HCT116 (cell line): ENCODE measurements at regions not wholly inside any gene's neighbourhood (a gene's known extent, or its start where the extent isn't known, plus 50 kb on each side); places are given as distances from the start of the nearest gene placed in this dataset.

Experiments
- ATAC-seq: fragments of 200-7000 bp; cut with Tn5 transposase; 2 replicates; pipeline ENCODE4 v1.9.1; 2020; ENCODE audit warnings: mild to moderate bottlenecking, moderate library complexity
- BruUV-seq: library from RNA; stranded (reverse); fragments of 400-500 nt; replicated peaks from 2 replicates; lab custom pipeline; 2021; lab: Mats Ljungman, UMichigan
- CTCF ChIA-PET: fragments of 300-600 bp; sonication (Branson Sonifier 250); formaldehyde crosslinking; loops from one replicate; lab custom pipeline; 2021; ENCODE audit warnings: antibody characterized with exemption; lab: Charles Lee
- POLR2A ChIA-PET: fragments of 300-600, 350-600 bp; sonication (Branson Sonifier 250); formaldehyde crosslinking; loops from one replicate; lab custom pipeline; 2021; ENCODE audit warnings: antibody characterized with exemption; lab: Charles Lee
- RAD21 ChIA-PET, 2 experiments: fragments of 300-600 bp; sonication (Branson Sonifier 250); formaldehyde crosslinking; loops; one replicate each; lab custom pipeline; 2023; ENCODE audit warnings: low total read pairs in 2 of 2; ENCODE audit not compliant: uncharacterized antibody in 2 of 2, unreplicated experiment in 2 of 2, low non-redundant PET in 1 of 2; lab: Charles Lee
- DNase-seq: peaks from one replicate; pipeline ENCODE4 v3.0.0-alpha.2; 2010; ENCODE audit warnings: low read depth, low spot score
- H2AFZ ChIP-seq: fragments of 200-600 bp; shearing (Covaris generic), sonication (generic); 2 replicates; pipeline ENCODE4 v1.6.1; 2017; ENCODE audit warnings: low read depth, mixed run types, mixed read lengths, antibody characterized with exemption, low read length; ENCODE audit not compliant: poor library complexity, severe bottlenecking
- H3K27ac ChIP-seq: 2 replicates; pipeline ENCODE4 v1.5.1; 2012; ENCODE audit warnings: low read depth, low read length
- H3K27me3 ChIP-seq: fragments of 200-600 bp; sonication (generic); 2 replicates; pipeline ENCODE4 v1.6.1; 2016; ENCODE audit warnings: mixed run types, low read length, mixed read lengths; ENCODE audit not compliant: insufficient read depth
- H3K36me3 ChIP-seq, 2 experiments: fragments of 200-500 bp in 1 of 2; fragments of 200-600 bp in 1 of 2; sonication (Bioruptor generic) in 1 of 2; sonication (generic) in 1 of 2; 2 replicates each; pipeline versions ENCODE4 v1.5.1 to v1.6.1; 2014 to 2016; ENCODE audit warnings: low read length in 2 of 2, inconsistent platforms in 1 of 2, mixed read lengths in 1 of 2, mixed run types in 1 of 2; ENCODE audit not compliant: insufficient read depth in 2 of 2, control insufficient read depth in 1 of 2
- H3K4me1 ChIP-seq, 2 experiments: fragments of 200-600 bp in 1 of 2; sonication (generic) in 1 of 2; 2 replicates each; pipeline versions ENCODE4 v1.5.1 to v1.6.1; 2012 to 2017; ENCODE audit warnings: low read length in 2 of 2, inconsistent platforms in 1 of 2, mild to moderate bottlenecking in 1 of 2, mixed read lengths in 1 of 2, mixed run types in 1 of 2, moderate library complexity in 1 of 2; ENCODE audit not compliant: insufficient read depth in 2 of 2, control insufficient read depth in 1 of 2
- H3K4me2 ChIP-seq: fragments of 200-600 bp; sonication (generic); 2 replicates; pipeline ENCODE4 v1.6.1; 2017; ENCODE audit warnings: mixed run types, low read length, mixed read lengths
- H3K4me3 ChIP-seq, 2 experiments: fragments of 200-600 bp in 1 of 2; sonication (generic) in 1 of 2; replicated peaks in 1 of 2; 2 replicates each; pipeline ENCODE4 v1.5.1; 2011 to 2016; ENCODE audit warnings: low read length in 2 of 2, control low read depth in 1 of 2, low read depth in 1 of 2, mild to moderate bottlenecking in 1 of 2, mixed read lengths in 1 of 2, mixed run types in 1 of 2
- H3K79me2 ChIP-seq: fragments of 200-600 bp; sonication (generic); 2 replicates; pipeline ENCODE4 v1.6.1; 2017; ENCODE audit warnings: mild to moderate bottlenecking, mixed run types, low read length, moderate library complexity, mixed read lengths; ENCODE audit not compliant: insufficient read depth
- H3K9ac ChIP-seq: fragments of 200-600 bp; sonication (generic); 2 replicates; pipeline ENCODE4 v1.6.1; 2016; ENCODE audit warnings: low read length, mixed read lengths
- H3K9me2 ChIP-seq: fragments of 200-600 bp; sonication (generic), shearing (Covaris generic); 2 replicates; pipeline ENCODE4 v1.6.1; 2017; ENCODE audit warnings: mixed run types, mild to moderate bottlenecking, moderate library complexity; ENCODE audit not compliant: insufficient read depth
- H3K9me3 ChIP-seq, 2 experiments: fragments of 200-500 bp in 1 of 2; fragments of 200-600 bp in 1 of 2; sonication (Bioruptor generic) in 1 of 2; sonication (generic) in 1 of 2; 2 replicates each; pipeline ENCODE4 v1.6.1; 2014 to 2017; ENCODE audit warnings: low read length in 2 of 2, mixed read lengths in 2 of 2, inconsistent platforms in 1 of 2, low read depth in 1 of 2, mild to moderate bottlenecking in 1 of 2, mixed run types in 1 of 2, moderate library complexity in 1 of 2; ENCODE audit not compliant: control insufficient read depth in 1 of 2, insufficient read depth in 1 of 2
- H4K20me1 ChIP-seq: fragments of 200-600 bp; sonication (generic), shearing (Covaris generic); 2 replicates; pipeline ENCODE4 v1.6.1; 2017; ENCODE audit warnings: mixed run types, mild to moderate bottlenecking, moderate library complexity; ENCODE audit not compliant: insufficient read depth
- CBX3 ChIP-seq: IDR thresholded peaks from 2 replicates; pipeline ENCODE4 v1.6.1; 2012; ENCODE audit warnings: low read depth
- EGR1 ChIP-seq: IDR thresholded peaks from 2 replicates; pipeline ENCODE4 v1.6.1; 2012; ENCODE audit warnings: low read depth
- ELF1 ChIP-seq: IDR thresholded peaks from 2 replicates; pipeline ENCODE4 v1.6.1; 2012; ENCODE audit warnings: low read depth, borderline replicate concordance
- EZH2 ChIP-seq: fragments of 200-600 bp; sonication (generic); IDR thresholded peaks from 2 replicates; pipeline ENCODE4 v1.6.1; 2017; ENCODE audit warnings: antibody characterized with exemption, mixed run types
- FOSL1 ChIP-seq: IDR thresholded peaks from 2 replicates; pipeline ENCODE4 v1.6.1; 2012; ENCODE audit warnings: low read depth
- JUND ChIP-seq: IDR thresholded peaks from 2 replicates; pipeline ENCODE4 v1.6.1; 2012
- RAD21 ChIP-seq: IDR thresholded peaks from 2 replicates; pipeline ENCODE4 v1.6.1; 2012; ENCODE audit warnings: low read depth, mild to moderate bottlenecking
- SRF ChIP-seq: IDR thresholded peaks from 2 replicates; pipeline ENCODE4 v1.6.1; 2012; ENCODE audit warnings: low read depth
- TCF7L2 ChIP-seq: IDR thresholded peaks from 2 replicates; pipeline ENCODE4 v1.7.0; 2011; ENCODE audit warnings: borderline replicate concordance, inconsistent platforms; ENCODE audit not compliant: insufficient read depth, insufficient read length; ENCODE audit errors: extremely low read depth
- ZFX ChIP-seq: fragments of 450-650 bp; IDR thresholded peaks from 2 replicates; pipeline ENCODE4 v1.6.1; 2017
- ZNF274 ChIP-seq: fragments of 200-500 bp; sonication (Bioruptor generic); IDR thresholded peaks from 2 replicates; pipeline ENCODE4 v1.6.1; 2014; ENCODE audit warnings: mild to moderate bottlenecking, low read depth, low read length, inconsistent platforms
- intact Hi-C: fragments of 100-400 bp; cut with micrococcal nuclease; formaldehyde crosslinking; loops from 2 replicates; pipeline ENCODE4 v1.10.0; 2022
- TF ChIP-seq, protein P1 (sequence below): IDR thresholded peaks from 2 replicates; pipeline ENCODE4 v1.6.1; 2012
- TF ChIP-seq, protein P2 (sequence below): IDR thresholded peaks from 2 replicates; pipeline ENCODE4 v1.6.1; 2011; ENCODE audit warnings: mild to moderate bottlenecking, low read length, moderate library complexity; ENCODE audit not compliant: insufficient replicate concordance; ENCODE audit errors: extremely low read depth

DNA sequence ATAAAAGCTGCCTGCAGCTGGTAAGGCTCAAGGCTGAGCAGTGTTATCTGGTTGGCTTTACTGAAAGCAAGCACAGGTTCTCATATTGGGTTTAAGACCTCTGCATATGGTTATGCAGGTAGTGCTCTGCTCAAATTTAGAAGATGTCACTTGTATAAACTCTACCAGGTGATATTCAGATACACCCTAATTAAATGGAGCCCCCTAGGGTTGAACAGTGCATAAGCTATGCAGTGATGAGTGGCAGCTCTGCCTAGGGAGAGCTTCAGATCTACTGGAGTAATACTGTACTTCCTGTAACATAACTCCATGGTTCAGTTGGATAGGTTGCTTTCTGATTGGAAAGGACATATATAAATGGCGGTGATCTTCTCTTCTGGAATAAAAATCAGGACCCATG lies 222.7 kb downstream of the CYRIA start (continued):
- TF ChIP-seq EGR1 (no peak), ELF1 (no peak)

DNA sequence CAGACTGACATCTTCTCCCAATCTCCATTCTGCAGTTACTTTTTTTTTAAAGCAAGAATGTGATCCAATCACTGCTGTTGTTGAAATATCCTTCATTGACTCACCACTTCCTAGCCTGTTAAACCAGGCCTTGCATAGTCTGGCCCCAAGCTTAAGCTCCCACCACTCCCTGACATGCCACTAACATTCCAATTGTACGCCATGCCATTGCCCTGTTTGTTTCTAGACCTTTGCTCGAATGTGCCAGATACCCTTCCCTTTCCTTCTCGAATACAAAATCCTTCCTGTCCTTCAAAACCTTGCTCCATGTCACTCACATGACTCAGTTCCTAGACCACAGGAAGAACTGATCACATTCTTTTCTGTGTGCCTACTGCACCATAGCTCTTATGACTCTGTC lies 224.2 kb downstream of the CYRIA start:
- POLR2A ChIA-PET, result no interaction called here

More for the DNA sequence above, 224.2 kb downstream of the CYRIA start:
- Histone ChIP-seq H2AFZ (no peak overlapping the region), H3K4me3 (no peak overlapping the region), H3K27me3 (no peaks in the 10 kb centered on the region), H3K9me2 (no peaks in the 10 kb centered on the region), H3K9me3 (no peaks in the 10 kb centered on the region), H3K79me2 (no peaks in the 10 kb centered on the region), H3K4me1 (no peaks in the 10 kb centered on the region), H4K20me1 (no peaks in the 10 kb centered on the region), H3K9ac (no peak overlapping the region), H3K27ac (no peak overlapping the region), H3K4me2 (no peak overlapping the region), H3K36me3 (no peaks in the 10 kb centered on the region)
- intact Hi-C loops, result no loop called here
- ChIA-PET RAD21 (no interaction called here), CTCF (no interaction called here)
- ATAC-seq (no peak), DNase-seq (no peak)
- TF ChIP-seq, protein P1, sequence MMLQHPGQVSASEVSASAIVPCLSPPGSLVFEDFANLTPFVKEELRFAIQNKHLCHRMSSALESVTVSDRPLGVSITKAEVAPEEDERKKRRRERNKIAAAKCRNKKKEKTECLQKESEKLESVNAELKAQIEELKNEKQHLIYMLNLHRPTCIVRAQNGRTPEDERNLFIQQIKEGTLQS, result no peak
- TF ChIP-seq TCF7L2 (no peak), FOSL1 (no peak), EZH2 (no peak), EGR1 (no peak), ZFX (no peak), CBX3 (no peak), RAD21 (no peak), SRF (no peak), ZNF274 (no peak), JUND (no peak)
- TF ChIP-seq, protein P2, sequence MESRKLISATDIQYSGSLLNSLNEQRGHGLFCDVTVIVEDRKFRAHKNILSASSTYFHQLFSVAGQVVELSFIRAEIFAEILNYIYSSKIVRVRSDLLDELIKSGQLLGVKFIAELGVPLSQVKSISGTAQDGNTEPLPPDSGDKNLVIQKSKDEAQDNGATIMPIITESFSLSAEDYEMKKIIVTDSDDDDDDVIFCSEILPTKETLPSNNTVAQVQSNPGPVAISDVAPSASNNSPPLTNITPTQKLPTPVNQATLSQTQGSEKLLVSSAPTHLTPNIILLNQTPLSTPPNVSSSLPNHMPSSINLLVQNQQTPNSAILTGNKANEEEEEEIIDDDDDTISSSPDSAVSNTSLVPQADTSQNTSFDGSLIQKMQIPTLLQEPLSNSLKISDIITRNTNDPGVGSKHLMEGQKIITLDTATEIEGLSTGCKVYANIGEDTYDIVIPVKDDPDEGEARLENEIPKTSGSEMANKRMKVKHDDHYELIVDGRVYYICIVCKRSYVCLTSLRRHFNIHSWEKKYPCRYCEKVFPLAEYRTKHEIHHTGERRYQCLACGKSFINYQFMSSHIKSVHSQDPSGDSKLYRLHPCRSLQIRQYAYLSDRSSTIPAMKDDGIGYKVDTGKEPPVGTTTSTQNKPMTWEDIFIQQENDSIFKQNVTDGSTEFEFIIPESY, result no peak
- BruUV-seq, result no TSS peak
